Uterus (tissue), 2 donors: ENCODE measurements at regions not wholly inside any gene's neighbourhood (a gene's known extent, or its start where the extent isn't known, plus 50 kb on each side); places are given as distances from the start of the nearest gene placed in this dataset.

Experiments used
- POLR2A ChIP-seq, 2 donors: fragments of 450-650 bp; IDR thresholded peaks; one replicate each; pipeline ENCODE4 v1.6.1; 2016; ENCODE audit warnings: antibody characterized with exemption in 2 of 2, mild to moderate bottlenecking in 1 of 2, moderate library complexity in 1 of 2
- TF ChIP-seq, protein P1 (sequence below), 4 experiments: fragments of 200-600 bp in 2 of 4; fragments of 450-650 bp in 2 of 4; sonication (generic) in 2 of 4; IDR thresholded peaks; one replicate each; pipeline ENCODE4 v1.5.1; 2016 to 2019; ENCODE audit warnings: antibody characterized with exemption in 4 of 4, mild to moderate bottlenecking in 2 of 4, moderate library complexity in 1 of 4

DNA sequence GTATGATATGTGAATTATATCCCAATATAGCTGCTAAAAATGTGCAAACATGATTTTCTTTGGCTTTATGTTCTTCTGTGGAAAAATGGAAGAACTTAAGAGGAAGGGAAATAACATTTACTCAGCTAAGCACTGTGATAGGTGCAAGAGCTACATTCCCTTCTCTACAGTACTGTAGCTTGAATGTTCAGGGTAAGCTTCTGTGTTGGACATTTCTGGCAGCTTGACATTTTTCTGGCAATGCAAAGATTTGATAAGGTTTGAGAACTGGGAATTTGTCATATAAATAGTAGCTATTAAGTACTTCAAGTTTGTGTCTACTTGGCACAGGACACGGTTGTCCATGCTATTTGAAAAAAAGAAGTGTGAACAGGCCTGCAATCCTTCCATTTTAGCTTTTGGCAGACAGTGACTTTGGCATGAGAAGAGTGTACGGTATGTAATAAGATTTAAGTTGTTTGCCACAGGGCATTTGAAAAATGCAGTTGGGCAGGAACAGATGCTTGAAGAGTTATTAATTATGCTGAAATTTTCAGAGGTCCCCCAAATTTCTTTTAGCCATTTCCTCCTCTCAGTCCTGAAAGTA lies 77.6 kb downstream of the KIF4B start:
- TF ChIP-seq POLR2A (IDR thresholded peaks at IDR 0.05) = no peak
- TF ChIP-seq, protein P1, sequence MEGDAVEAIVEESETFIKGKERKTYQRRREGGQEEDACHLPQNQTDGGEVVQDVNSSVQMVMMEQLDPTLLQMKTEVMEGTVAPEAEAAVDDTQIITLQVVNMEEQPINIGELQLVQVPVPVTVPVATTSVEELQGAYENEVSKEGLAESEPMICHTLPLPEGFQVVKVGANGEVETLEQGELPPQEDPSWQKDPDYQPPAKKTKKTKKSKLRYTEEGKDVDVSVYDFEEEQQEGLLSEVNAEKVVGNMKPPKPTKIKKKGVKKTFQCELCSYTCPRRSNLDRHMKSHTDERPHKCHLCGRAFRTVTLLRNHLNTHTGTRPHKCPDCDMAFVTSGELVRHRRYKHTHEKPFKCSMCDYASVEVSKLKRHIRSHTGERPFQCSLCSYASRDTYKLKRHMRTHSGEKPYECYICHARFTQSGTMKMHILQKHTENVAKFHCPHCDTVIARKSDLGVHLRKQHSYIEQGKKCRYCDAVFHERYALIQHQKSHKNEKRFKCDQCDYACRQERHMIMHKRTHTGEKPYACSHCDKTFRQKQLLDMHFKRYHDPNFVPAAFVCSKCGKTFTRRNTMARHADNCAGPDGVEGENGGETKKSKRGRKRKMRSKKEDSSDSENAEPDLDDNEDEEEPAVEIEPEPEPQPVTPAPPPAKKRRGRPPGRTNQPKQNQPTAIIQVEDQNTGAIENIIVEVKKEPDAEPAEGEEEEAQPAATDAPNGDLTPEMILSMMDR (IDR thresholded peaks at IDR 0.05) = no peak
